ELR (cell line): ENCODE measurements at regions not wholly inside any gene's neighbourhood (a gene's known extent, or its start where the extent isn't known, plus 50 kb on each side); places are given as distances from the start of the nearest gene placed in this dataset.
"Not testable (repeated sequence)": the region's sequence is repeated elsewhere in the genome, so short reads cannot be mapped to it uniquely, and the experiment has no call there.

Experiments
- DNase-seq: peaks from one replicate; pipeline ENCODE4 v3.0.0-alpha.2; 2015; ENCODE audit warnings: low read depth

DNA sequence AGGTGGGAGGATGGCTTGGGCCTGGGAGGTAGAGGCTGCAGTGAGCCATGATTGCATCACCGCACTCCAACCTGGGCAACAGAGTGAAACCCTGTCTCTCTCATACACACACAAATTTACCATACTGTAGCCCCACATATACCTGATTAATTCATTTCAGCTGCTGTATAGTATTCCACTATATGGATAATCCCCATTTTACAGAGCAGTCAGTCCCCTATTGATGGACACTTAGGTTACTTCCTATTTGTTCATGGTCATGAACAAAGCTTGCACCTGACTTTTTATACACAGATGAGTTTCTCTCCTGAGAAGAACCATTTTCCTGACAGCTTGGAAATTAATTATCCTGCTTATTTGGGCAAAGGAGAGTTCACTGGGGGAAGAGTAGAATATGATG is 59.2 kb downstream of the EMX2 start:
- DNase-seq = no peak

DNA sequence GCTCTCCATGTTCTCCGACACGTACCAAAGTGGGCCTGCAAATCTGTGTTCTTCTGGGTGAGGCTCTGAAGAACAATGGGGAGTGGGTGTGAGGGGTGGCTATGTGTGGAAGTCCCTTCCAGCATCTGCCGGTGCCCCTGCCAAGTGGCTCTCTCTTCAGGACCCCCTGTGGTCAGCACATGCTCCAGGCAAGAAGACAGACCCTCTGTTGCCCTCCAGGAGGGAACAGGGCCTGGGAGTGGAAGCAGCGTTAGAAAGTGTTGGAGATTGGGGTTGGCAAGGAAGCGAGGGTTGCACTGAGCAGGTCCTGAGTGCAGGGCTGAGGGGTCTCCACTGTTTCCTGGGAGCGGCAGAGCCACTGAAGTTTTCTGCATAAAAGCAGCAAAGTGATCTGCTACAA is 60.5 kb downstream of the EMX2 start:
- no peak for DNase-seq

GRCh38 chr10:117603726-117604125 is 61.2 kb downstream of the EMX2 start:
- DNase-seq = no peak

DNA sequence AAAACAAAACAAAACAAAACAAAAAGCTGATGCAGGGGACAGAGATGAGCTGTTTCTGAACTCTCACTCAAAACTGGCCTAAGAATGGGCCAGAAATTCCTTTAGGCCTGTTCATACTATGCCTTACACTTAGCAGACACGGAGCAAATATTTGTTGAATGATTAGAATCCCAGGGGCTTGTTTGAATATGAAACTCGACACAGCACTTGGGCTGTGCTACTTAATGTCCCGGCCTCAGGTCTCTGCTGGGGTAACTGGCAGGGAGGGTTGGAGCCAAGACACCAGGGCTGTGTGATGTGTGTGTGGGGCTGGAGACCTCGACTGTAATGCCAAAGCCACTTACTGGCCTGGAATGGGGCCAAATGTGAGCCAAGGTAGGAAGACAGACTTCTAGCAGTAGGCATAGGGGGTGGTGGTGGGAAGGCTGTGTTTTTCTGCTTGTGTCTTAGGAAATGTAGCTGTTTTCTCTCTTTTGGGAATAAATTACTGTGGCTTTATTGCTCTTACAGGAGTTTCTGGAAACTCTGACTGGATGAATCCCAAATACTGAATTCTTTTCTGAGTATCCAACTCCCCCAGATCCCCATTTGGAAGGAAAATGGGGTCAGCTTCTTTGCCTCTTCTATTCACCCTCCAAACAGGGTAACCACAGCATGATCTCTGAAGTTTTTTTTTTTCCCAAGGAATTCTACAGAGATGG is 66.7 kb downstream of the EMX2 start:
- peak; percentile 88 for DNase-seq

DNA sequence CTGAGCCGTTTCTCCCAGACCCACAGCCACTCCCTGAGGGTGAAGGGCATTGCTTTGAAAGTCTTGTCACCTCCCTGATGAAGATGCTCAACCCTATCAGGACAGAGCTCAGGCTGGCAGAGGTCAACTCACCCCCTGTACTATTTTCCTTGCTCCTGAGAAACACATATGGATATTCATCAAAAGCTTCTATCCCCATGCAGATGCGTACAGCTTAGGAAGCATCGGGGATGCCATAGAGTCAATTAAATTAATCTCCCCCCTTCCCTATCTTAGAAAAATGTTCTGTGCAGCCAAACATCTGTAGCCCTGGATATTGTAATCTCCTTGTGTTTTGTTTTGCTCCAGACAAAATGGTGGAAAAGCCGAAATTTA is 67.2 kb downstream of the EMX2 start:
- no peak for DNase-seq

DNA sequence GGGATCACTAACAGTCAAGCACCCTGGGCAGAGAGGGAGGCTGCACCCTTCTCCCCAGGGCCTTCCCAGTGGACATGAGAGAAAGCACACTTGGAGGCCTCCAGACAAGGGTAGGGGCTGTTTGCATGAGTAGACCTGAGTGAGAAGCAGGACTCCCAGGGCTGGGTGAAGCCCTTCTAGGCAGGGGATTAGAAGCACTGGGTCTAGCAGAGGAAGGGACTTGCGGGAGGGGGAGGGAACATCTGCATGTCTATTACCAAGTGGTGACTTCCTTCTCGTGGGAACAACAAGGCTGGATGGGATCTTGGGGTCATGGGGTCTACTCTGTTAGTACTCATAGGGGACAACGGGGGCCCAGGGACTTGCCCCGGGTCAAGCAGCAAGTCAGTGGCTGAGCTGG is 67.8 kb downstream of the EMX2 start:
- no peak for DNase-seq

DNA sequence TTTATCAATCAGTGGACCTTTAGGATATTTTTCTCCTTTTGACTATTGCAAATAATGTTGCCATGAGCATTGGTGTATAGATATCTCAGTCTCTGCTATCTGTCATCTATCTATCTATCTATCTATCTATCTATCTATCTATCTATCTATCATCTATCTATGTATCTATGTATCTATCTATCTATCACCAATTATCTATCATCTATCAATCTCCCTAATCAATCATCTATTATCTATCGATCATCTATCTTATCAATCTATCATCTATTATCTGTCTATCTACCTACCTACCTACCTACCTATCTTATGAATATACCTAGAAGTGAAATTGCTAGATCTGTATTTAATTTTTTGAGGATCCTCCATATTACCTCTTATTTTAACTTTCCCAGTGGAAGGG is 69.6 kb downstream of the EMX2 start:
- DNase-seq = no peak

DNA sequence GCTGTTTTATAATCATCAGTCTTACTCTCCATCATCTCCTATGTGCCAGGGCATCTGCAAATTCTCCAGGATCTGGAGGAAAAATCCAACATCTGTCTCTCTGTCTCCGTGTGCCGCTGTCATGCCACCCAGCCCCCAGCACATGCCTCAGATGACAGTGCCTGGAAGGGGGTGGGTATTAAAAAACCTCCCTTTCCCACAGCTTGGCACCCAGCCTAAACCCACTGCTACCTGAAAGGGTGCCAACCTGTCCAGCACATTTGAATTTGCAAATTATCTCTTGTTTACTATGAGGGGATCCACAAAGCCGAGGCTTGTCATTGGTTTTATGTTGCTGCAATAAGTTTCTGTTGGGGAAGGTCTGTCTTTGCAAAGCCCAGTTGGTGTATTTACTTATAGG is 73.1 kb downstream of the EMX2 start:
- DNase-seq = no peak

DNA sequence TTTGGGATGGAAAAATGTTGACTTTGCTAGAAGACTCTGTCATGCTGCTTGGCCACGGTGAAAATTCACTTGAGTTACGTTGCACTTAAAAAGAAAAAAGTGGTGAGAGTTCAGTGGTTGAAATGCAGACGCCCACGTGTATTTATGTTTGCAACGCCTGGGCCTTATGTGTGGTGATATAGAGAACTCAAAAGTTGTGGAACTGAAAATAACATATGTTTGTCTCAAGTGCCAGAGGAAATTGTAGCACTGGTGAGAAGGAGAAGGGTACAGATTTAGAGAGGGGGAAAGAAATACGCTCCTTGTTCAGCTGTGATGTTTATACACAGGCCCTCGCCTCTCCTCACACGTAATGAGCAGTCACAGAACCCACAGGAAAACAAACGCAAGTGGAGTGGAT is 73.6 kb downstream of the EMX2 start:
- DNase-seq = no peak

- no peak for DNase-seq
Measured at GRCh38 chr10:117617086-117617485, 74.5 kb downstream of the EMX2 start.

DNA sequence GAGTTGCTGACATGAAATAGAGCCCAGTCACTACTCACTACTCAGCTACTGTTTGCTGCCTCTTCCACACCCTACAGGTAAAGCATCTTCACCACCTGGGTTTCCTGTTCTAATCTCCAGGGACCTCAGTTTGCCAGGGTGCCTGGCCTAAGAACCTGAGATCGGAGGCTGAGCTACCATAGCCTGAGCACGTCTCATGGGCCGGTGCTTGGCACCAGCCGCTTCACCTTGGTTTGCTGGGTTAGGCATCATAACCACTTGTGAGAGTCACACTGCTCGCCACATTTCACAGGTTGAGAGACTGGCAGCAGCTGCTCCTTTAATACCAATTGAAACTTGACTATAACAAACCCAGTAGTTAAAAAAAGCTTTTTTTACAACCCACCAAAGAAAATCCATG is 75.1 kb downstream of the EMX2 start:
- DNase-seq = no peak

DNA sequence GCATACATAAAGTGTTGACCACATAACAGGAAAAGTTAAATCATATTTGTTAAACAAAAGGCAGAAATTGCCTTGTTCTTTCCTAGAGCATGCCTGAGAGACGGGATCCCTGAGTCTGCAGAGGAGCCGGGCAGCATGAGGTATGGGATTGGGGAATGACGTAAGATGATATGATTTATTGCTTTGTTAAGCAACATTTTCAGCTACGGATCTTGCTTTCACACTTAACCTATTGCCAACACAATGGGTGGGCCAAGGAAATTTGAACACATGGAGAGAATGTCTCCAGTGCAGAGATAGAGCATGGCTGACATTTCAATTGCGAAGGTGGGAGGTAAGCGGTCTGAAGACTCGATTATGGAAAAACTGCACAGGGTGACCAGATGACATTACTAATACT is 76.7 kb downstream of the EMX2 start:
- no peak for DNase-seq

- no peak for DNase-seq
Measured at GRCh38 chr10:117619707-117620405, 77.3 kb downstream of the EMX2 start.

DNA sequence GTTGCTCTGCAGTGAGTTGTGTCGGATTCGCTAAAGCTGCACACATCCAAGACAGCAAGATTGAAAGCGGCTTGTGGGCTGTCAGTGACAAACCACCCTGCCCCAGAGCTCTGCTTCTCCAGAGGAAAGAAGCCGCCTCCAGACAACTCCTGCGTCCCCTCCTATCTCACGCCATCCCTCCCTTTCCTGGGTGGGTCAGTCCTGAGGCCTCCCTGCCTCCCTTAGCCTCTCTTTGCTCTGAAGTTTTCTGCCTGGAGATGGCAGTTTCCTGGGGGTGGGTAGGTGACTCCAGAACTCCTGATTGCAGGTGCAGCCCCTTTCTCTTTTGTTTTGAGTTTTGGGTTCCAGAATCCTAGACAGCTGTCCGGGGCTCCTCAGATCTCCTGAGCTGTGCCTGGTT is 78.7 kb downstream of the EMX2 start:
- no peak for DNase-seq

- DNase-seq = no peak
Measured at GRCh38 chr10:117621795-117622420, 79.4 kb downstream of the EMX2 start.

- no peak for DNase-seq
Measured at GRCh38 chr10:117622471-117623184, 80.1 kb downstream of the EMX2 start.

GRCh38 chr10:117626228-117626627 is 83.7 kb downstream of the EMX2 start:
- no peak for DNase-seq

- DNase-seq = no peak
Measured at GRCh38 chr10:117627561-117627960, 85.0 kb downstream of the EMX2 start.

DNA sequence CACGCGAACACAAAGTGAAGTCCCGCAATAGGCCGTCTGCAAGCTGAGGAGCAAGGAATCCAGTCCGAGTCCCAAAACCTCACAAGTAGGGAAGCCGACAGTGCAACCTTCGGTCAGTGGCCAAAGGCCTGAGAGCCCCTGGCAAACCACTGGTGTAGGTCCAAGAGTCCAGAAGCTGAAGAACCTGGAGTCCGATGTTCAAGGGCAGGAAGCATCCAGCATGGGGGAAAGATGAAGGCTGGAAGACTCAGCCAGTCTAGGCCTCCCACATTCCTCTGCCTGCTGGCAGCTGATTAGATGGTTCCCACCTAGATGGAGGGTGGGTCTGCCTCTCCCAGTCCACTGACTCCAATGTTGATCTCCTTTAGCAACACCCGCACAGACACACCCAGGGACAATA is 87.2 kb downstream of the EMX2 start:
- not testable (repeated sequence) for DNase-seq

- DNase-seq = no peak
Measured at GRCh38 chr10:117631276-117632145, 89.0 kb downstream of the EMX2 start.

DNA sequence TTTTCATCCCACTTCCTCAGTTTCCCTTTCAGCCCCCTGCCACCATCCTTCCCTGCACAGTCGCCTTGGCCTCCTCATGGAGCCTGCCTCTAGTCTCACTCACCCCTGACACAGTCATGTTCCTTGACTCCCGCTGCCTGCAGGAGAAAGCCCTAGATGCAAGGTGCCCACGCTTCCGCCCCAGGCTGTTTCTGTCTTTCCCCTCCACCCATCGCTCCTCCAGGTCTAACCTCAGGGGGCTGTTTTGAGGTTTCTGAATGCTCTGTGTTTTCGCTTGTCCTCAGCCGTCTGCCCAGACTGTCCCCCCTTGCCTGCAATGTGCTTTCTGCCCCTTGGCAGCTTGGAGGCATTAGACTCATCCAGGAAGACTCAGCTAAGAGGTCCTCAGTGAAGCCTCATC is 89.9 kb downstream of the EMX2 start:
- DNase-seq = no peak

GRCh38 chr10:117635826-117636225 is 93.3 kb downstream of the EMX2 start:
- no peak for DNase-seq
